ENCODE measurements at regions not wholly inside any gene's neighbourhood (a gene's known extent, or its start where the extent isn't known, plus 50 kb on each side); places are given as distances from the start of the nearest gene placed in this dataset.
A peak's percentile ranks its signal among the peaks of the same experiment; 100 is the strongest.

GRCh38 chr7:98565103-98565502, 52.0 kb upstream of the NPTX2 start:
- no peak for DNase-seq (ENCODE audit: low read depth)

GRCh38 chr7:98562871-98563495, 54.1 kb upstream of the NPTX2 start:
- DNase-seq (ENCODE audit: low read depth), result no peak

- DNase-seq (ENCODE audit: low read depth), result peak; percentile 69
Observed at GRCh38 chr7:98562381-98562823, 54.7 kb upstream of the NPTX2 start.

- no peak for DNase-seq (ENCODE audit: low read depth)
Observed at GRCh38 chr7:98559958-98560357, 57.1 kb upstream of the NPTX2 start.

GRCh38 chr7:98559219-98559618, 57.9 kb upstream of the NPTX2 start:
- no peak for DNase-seq (ENCODE audit: low read depth)

GRCh38 chr7:98557538-98558031, 59.5 kb upstream of the NPTX2 start:
- DNase-seq (ENCODE audit: low read depth), result no peak

GRCh38 chr7:98556288-98556687, 60.8 kb upstream of the NPTX2 start:
- no peak for DNase-seq (ENCODE audit: low read depth)

GRCh38 chr7:98555403-98555802, 61.7 kb upstream of the NPTX2 start:
- no peak for DNase-seq (ENCODE audit: low read depth)

- DNase-seq (ENCODE audit: low read depth), result no peak
Observed at GRCh38 chr7:98553666-98554065, 63.4 kb upstream of the NPTX2 start.

GRCh38 chr7:98551611-98552273, 65.3 kb upstream of the NPTX2 start:
- DNase-seq (ENCODE audit: low read depth), result no peak

GRCh38 chr7:98548971-98549370, 68.1 kb upstream of the NPTX2 start:
- no peak for DNase-seq (ENCODE audit: low read depth)

GRCh38 chr7:98548370-98548769, 68.7 kb upstream of the NPTX2 start:
- DNase-seq (ENCODE audit: low read depth), result no peak

- no peak for DNase-seq (ENCODE audit: low read depth)
Observed at GRCh38 chr7:98541101-98541500, 76.0 kb upstream of the NPTX2 start.

- no peak for DNase-seq (ENCODE audit: low read depth)
Observed at GRCh38 chr7:98539865-98540264, 77.2 kb upstream of the NPTX2 start.

- DNase-seq (ENCODE audit: low read depth), result no peak
Observed at GRCh38 chr7:98536803-98537202, 80.3 kb upstream of the NPTX2 start.

- DNase-seq (ENCODE audit: low read depth), result no peak
Observed at GRCh38 chr7:98534493-98534892, 82.6 kb upstream of the NPTX2 start.

GRCh38 chr7:98531717-98532116, 85.4 kb upstream of the NPTX2 start:
- DNase-seq (ENCODE audit: low read depth), result no peak

- DNase-seq (ENCODE audit: low read depth), result no peak
Observed at GRCh38 chr7:98528079-98528478, 89.0 kb upstream of the NPTX2 start.

GRCh38 chr7:98526059-98526458, 91.0 kb upstream of the NPTX2 start:
- no peak for DNase-seq (ENCODE audit: low read depth)

- DNase-seq (ENCODE audit: low read depth), result no peak
Observed at GRCh38 chr7:98521089-98521692, 95.9 kb upstream of the NPTX2 start.

- DNase-seq (ENCODE audit: low read depth), result no peak
Observed at GRCh38 chr7:98520356-98520951, 96.6 kb upstream of the NPTX2 start.

- no peak for DNase-seq (ENCODE audit: low read depth)
Observed at GRCh38 chr7:98518159-98518947, 98.7 kb upstream of the NPTX2 start.
